Muscle of leg (tissue), 3 donors: ENCODE measurements at regions not wholly inside any gene's neighbourhood (a gene's known extent, or its start where the extent isn't known, plus 50 kb on each side); places are given as distances from the start of the nearest gene placed in this dataset.

ENCODE experiments used
- DNase-seq: peaks from one replicate; pipeline ENCODE4 v3.0.0; 2013
- H3K27ac ChIP-seq: one replicate; pipeline ENCODE4 v1.5.1; 2013; ENCODE audit warnings: mild to moderate bottlenecking, low read length, control low read depth
- H3K27me3 ChIP-seq: one replicate; pipeline ENCODE4 v1.6.1; 2013; ENCODE audit warnings: low read length; ENCODE audit not compliant: control insufficient read depth, insufficient read depth
- H3K36me3 ChIP-seq: one replicate; pipeline ENCODE4 v1.6.1; 2013; ENCODE audit warnings: low read length; ENCODE audit not compliant: control insufficient read depth, insufficient read depth
- H3K4me1 ChIP-seq: one replicate; pipeline ENCODE4 v1.6.1; 2013; ENCODE audit warnings: low read length; ENCODE audit not compliant: control insufficient read depth, insufficient read depth
- H3K4me3 ChIP-seq: one replicate; pipeline ENCODE4 v1.5.1; 2013; ENCODE audit warnings: low read length, control low read depth
- H3K9me3 ChIP-seq: replicated peaks from 2 replicates; pipeline ENCODE4 v1.6.1; 2013; ENCODE audit warnings: low read depth, low read length; ENCODE audit not compliant: control insufficient read depth
- WGBS: methylation state at CpG from one replicate; pipeline ENCODE4 v1.1.5; 2013; ENCODE audit warnings: missing lambda C conversion rate; ENCODE audit not compliant: insufficient coverage; 5-methylcytosine and 5-hydroxymethylcytosine counted together

- no peaks in the 10 kb centered on the region for H3K4me1 ChIP-seq
- 72% methylated on average over 3 of the region's 3 CpGs for WGBS
- no peaks in the 10 kb centered on the region for H3K9me3 ChIP-seq
Observed at GRCh38 chr1:213666922-213667321, 320.9 kb upstream of the PROX1 start.

GRCh38 chr1:213669512-213669911 is 318.3 kb upstream of the PROX1 start:
- Histone ChIP-seq H3K27ac (no peak overlapping the region), H3K9me3 (no peaks in the 10 kb centered on the region), H3K4me1 (no peaks in the 10 kb centered on the region), H3K36me3 (no peaks in the 10 kb centered on the region), H3K4me3 (no peak overlapping the region), H3K27me3 (no peaks in the 10 kb centered on the region)
- DNase-seq = no peak
- WGBS = 100% methylated on average over 3 of the region's 7 CpGs

More at GRCh38 chr1:213666922-213667321, 320.9 kb upstream of the PROX1 start:
- Histone ChIP-seq H3K4me3 (no peak overlapping the region), H3K27me3 (no peaks in the 10 kb centered on the region), H3K27ac (no peak overlapping the region), H3K36me3 (no peaks in the 10 kb centered on the region)
- DNase-seq = no peak

GRCh38 chr1:213669964-213670691 is 317.6 kb upstream of the PROX1 start:
- WGBS = 17% methylated on average over 1 of the region's 2 CpGs

DNA sequence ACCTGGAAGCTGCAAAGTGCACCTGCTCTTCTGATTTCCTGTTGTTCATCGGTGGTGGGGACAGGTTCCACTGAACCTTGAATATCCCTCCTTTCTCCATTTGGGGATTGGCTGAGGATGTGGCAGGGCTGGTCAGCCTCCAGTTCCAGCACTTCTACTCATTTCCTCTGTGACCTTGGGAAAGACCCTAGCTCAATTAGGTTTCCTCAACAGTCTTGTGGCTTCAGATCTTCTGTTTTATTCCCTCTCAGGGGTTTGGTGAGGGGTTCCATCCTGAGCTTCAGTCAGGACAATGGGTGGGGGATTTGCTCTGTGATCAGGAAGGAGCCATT is 317.1 kb upstream of the PROX1 start:
- Histone ChIP-seq H3K9me3 (no peaks in the 10 kb centered on the region), H3K4me3 (no peak overlapping the region), H3K27ac (no peak overlapping the region), H3K36me3 (no peaks in the 10 kb centered on the region), H3K4me1 (no peaks in the 10 kb centered on the region), H3K27me3 (no peaks in the 10 kb centered on the region)
- DNase-seq = no peak
- WGBS = no CpG with 5 or more reads among the region's 1 CpG

More at GRCh38 chr1:213669964-213670691, 317.6 kb upstream of the PROX1 start:
- Histone ChIP-seq H3K27me3 (no peaks in the 10 kb centered on the region), H3K27ac (no peak overlapping the region), H3K4me3 (no peak overlapping the region), H3K9me3 (no peaks in the 10 kb centered on the region), H3K4me1 (no peaks in the 10 kb centered on the region), H3K36me3 (no peaks in the 10 kb centered on the region)
- DNase-seq = no peak

- DNase-seq = no peak
- no peak overlapping the region for H3K27ac ChIP-seq
- no peaks in the 10 kb centered on the region for H3K9me3 ChIP-seq
- no peaks in the 10 kb centered on the region for H3K27me3 ChIP-seq
- H3K4me1 ChIP-seq = peaks cover 5% of the 10 kb centered on the region
- no peaks in the 10 kb centered on the region for H3K36me3 ChIP-seq
- WGBS = no CpG with 5 or more reads among the region's 1 CpG
- H3K4me3 ChIP-seq = no peak overlapping the region
Observed at GRCh38 chr1:213675043-213675442, 312.7 kb upstream of the PROX1 start.

GRCh38 chr1:213676736-213677135 is 311.0 kb upstream of the PROX1 start:
- H3K27me3 ChIP-seq = no peaks in the 10 kb centered on the region
- peak; percentile 16 for DNase-seq
- H3K4me1 ChIP-seq = peaks cover 5% of the 10 kb centered on the region
- no peak overlapping the region for H3K4me3 ChIP-seq
- no peaks in the 10 kb centered on the region for H3K9me3 ChIP-seq
- H3K36me3 ChIP-seq = no peaks in the 10 kb centered on the region
- no peak overlapping the region for H3K27ac ChIP-seq
- 63% methylated on average over 1 of the region's 2 CpGs for WGBS

- Histone ChIP-seq H3K4me3 (no peak overlapping the region), H3K27me3 (no peaks in the 10 kb centered on the region), H3K4me1 (peaks cover 6% of the 10 kb centered on the region), H3K36me3 (no peaks in the 10 kb centered on the region), H3K9me3 (no peaks in the 10 kb centered on the region), H3K27ac (no peak overlapping the region)
- DNase-seq = no peak
Observed at GRCh38 chr1:213678348-213678747, 309.4 kb upstream of the PROX1 start.

GRCh38 chr1:213678753-213679152 is 309.0 kb upstream of the PROX1 start:
- H3K36me3 ChIP-seq = no peaks in the 10 kb centered on the region
- H3K9me3 ChIP-seq = no peaks in the 10 kb centered on the region
- peaks cover 10% of the 10 kb centered on the region for H3K4me1 ChIP-seq
- no peak for DNase-seq
- WGBS = 100% methylated on average over 1 of the region's 3 CpGs
- H3K27ac ChIP-seq = no peak overlapping the region
- H3K4me3 ChIP-seq = no peak overlapping the region
- H3K27me3 ChIP-seq = no peaks in the 10 kb centered on the region

DNA sequence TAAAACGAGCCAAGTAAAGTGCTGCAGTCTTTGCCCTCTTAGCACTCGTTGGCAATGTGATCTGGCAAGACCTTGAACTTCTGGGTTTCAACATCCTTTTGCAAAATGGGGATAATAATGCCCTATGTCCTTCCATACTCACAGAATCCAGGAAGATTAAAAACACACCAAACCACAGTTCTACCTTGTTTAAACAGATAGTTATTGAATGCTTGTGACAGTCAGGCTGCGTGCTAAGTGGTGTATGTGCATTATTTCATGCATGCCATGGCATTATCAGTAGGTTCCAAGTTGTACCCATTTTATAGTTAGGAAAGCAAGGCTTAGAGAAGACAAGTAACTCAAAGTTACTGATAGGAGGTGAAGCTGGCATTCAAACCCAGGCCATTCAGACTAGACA is 308.6 kb upstream of the PROX1 start:
- Histone ChIP-seq H3K27ac (no peak overlapping the region), H3K27me3 (no peaks in the 10 kb centered on the region), H3K4me1 (peaks cover 11% of the 10 kb centered on the region), H3K36me3 (no peaks in the 10 kb centered on the region), H3K9me3 (no peaks in the 10 kb centered on the region), H3K4me3 (no peak overlapping the region)
- DNase-seq = no peak
- 36% methylated on average over 2 of the region's 3 CpGs for WGBS

GRCh38 chr1:213680677-213681325 is 307.0 kb upstream of the PROX1 start:
- 80% methylated on average over 2 of the region's 8 CpGs for WGBS

More at GRCh38 chr1:213680677-213681325, 307.0 kb upstream of the PROX1 start:
- Histone ChIP-seq H3K9me3 (no peaks in the 10 kb centered on the region), H3K27ac (no peak overlapping the region), H3K4me1 (peaks cover 11% of the 10 kb centered on the region), H3K36me3 (no peaks in the 10 kb centered on the region), H3K27me3 (no peaks in the 10 kb centered on the region), H3K4me3 (no peak overlapping the region)
- DNase-seq = no peak
